Erythroblast (primary cell): ENCODE measurements at regions not wholly inside any gene's neighbourhood (a gene's known extent, or its start where the extent isn't known, plus 50 kb on each side); places are given as distances from the start of the nearest gene placed in this dataset.

Source experiments
- GATA1 ChIP-seq: IDR thresholded peaks from 2 replicates; pipeline ENCODE4 v1.6.1; 2011; ENCODE audit warnings: low read depth, mild to moderate bottlenecking, control low read depth, low read length, moderate library complexity
- POLR2A ChIP-seq: IDR thresholded peaks from 2 replicates; pipeline ENCODE4 v1.6.1; 2011; ENCODE audit warnings: mild to moderate bottlenecking, low read length

GRCh38 chr22:47645923-47646322 is 883.5 kb downstream of the TBC1D22A start:
- no peak for TF ChIP-seq POLR2A
- TF ChIP-seq GATA1, result no peak
